ENCODE measurements at regions not wholly inside any gene's neighbourhood (a gene's known extent, or its start where the extent isn't known, plus 50 kb on each side); places are given as distances from the start of the nearest gene placed in this dataset.
"Not testable (repeated sequence)": the region's sequence is repeated elsewhere in the genome, so short reads cannot be mapped to it uniquely, and the experiment has no call there.

GRCh38 chr13:49859560-49859959 lies 67.1 kb upstream of the KPNA3 start:
- TF ChIP-seq CTCF (IDR thresholded peaks at IDR 0.05) (no peak), ZFX (IDR thresholded peaks at IDR 0.05; ENCODE audit: borderline replicate concordance) (no peak)
- H3K27ac ChIP-seq: peak overlapping the region; percentile 89

GRCh38 chr13:49858178-49858856 lies 65.8 kb upstream of the KPNA3 start:
- TF ChIP-seq CTCF (IDR thresholded peaks at IDR 0.05): no peak
- no peak for TF ChIP-seq ZFX (IDR thresholded peaks at IDR 0.05; ENCODE audit: borderline replicate concordance)
- peak overlapping the region; percentile 89 for H3K27ac ChIP-seq

- TF ChIP-seq ZFX (IDR thresholded peaks at IDR 0.05; ENCODE audit: borderline replicate concordance) (no peak), CTCF (IDR thresholded peaks at IDR 0.05) (no peak)
- H3K27ac ChIP-seq: no peak overlapping the region
Observed at GRCh38 chr13:49855930-49856329, 63.4 kb upstream of the KPNA3 start.

DNA sequence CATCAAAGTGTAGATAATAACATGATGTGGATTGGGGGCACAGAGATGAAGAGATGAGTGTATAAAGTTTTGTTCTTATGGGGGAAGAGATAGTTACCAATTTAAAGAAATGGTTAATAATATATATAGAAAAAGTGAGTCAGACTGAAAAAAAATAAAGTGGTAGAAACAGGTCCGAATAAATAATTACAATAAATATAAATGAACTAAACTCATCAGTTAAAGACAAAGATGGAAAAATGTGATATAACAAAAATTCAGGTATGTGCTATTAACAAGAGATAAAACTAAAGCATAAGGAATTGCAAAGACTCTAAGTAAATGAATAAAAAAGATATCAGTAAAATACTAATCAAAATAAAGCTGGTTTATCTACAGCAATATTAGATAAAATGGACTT lies 61.1 kb upstream of the KPNA3 start:
- no peak overlapping the region for H3K27ac ChIP-seq
- TF ChIP-seq CTCF (IDR thresholded peaks at IDR 0.05) (no peak), ZFX (IDR thresholded peaks at IDR 0.05; ENCODE audit: borderline replicate concordance) (no peak)

DNA sequence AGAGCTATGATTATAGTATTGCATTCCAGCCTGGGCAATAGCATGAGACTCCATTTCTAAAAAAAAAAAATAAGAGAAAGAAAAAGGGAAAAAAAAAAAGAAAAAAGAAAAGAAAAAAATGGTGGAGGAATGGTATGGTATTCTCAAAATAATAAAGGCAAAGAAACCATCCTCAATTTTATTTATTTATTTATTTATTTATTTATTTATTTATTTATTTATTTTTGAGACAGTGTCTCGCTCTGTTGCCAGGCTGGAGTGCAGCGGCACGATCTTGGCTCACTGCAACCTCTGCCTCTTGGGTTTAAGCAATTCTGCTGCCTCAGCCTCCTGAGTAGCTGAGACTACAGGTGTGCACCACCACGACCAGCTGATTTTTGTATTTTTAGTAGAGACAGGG lies 60.0 kb upstream of the KPNA3 start:
- not testable (repeated sequence) for H3K27ac ChIP-seq

DNA sequence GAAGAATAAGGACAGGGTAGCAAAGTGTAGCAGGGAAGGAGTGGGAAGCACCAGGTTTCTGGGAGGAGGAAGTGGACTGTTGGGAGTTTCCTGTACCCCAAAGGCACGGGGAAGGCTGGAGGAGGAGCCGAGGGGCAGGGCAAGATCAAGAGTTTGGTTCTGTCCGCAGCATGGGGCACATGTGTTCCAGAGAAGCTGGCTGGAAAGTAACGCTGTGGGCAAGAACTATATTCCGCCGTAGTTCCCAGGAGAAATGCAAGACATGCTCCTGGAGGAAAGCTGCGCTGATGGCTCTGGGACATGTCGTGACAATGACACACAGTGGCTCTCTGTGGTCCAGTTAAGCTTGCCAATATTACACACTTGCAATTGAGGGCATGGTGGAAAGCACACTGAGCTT lies 51.7 kb upstream of the KPNA3 start:
- no peak for TF ChIP-seq ZFX (IDR thresholded peaks at IDR 0.05; ENCODE audit: borderline replicate concordance)
- no peak for TF ChIP-seq CTCF (IDR thresholded peaks at IDR 0.05)
- H3K27ac ChIP-seq: no peak overlapping the region
